Stomach (tissue), 8 donors: ENCODE measurements at regions not wholly inside any gene's neighbourhood (a gene's known extent, or its start where the extent isn't known, plus 50 kb on each side); places are given as distances from the start of the nearest gene placed in this dataset.

ENCODE experiments used
- DNase-seq, 2 donors: peaks; one replicate each; pipeline versions ENCODE4 v3.0.0 to v3.0.0-alpha.2; 2013 to 2019
- H3K27ac ChIP-seq, 5 donors: fragments of 200-600 bp in 4 of 5; sonication (generic) in 4 of 5; one replicate each; pipeline ENCODE4 v1.5.1; 2013 to 2019; ENCODE audit warnings: mild to moderate bottlenecking in 1 of 5, moderate library complexity in 1 of 5
- H3K27me3 ChIP-seq, 3 donors: fragments of 200-600 bp; sonication (generic); one replicate each; pipeline ENCODE4 v1.5.1; 2017 to 2019; ENCODE audit warnings: mixed run types in 1 of 3
- H3K36me3 ChIP-seq, 4 donors: fragments of 200-600 bp; sonication (generic); 1 replicate in 3 of 4; 2 replicates in 1 of 4; pipeline ENCODE4 v1.5.1; 2016 to 2019
- H3K4me1 ChIP-seq, 4 donors: fragments of 200-600 bp; sonication (generic); one replicate each; pipeline ENCODE4 v1.5.1; 2016 to 2019
- H3K4me3 ChIP-seq, 4 donors: fragments of 200-600 bp; sonication (generic) in 3 of 4; one replicate each; pipeline ENCODE4 v1.5.1; 2016 to 2019; ENCODE audit warnings: mild to moderate bottlenecking in 1 of 4
- H3K9me3 ChIP-seq, 4 donors: fragments of 200-600 bp; sonication (generic); one replicate each; pipeline ENCODE4 v1.5.1; 2016 to 2019
- CTCF ChIP-seq, 7 experiments: fragments of 450-650 bp in 4 of 7; fragments of 200-600 bp in 3 of 7; sonication (generic) in 3 of 7; IDR thresholded peaks; one replicate each; pipeline ENCODE4 v1.5.1; 2016 to 2019; ENCODE audit warnings: antibody characterized with exemption in 7 of 7, control low read depth in 2 of 7, mild to moderate bottlenecking in 1 of 7
- EP300 ChIP-seq: sonication (generic); formaldehyde crosslinking; IDR thresholded peaks from one replicate; pipeline ENCODE4 v1.6.1; 2017; ENCODE audit warnings: antibody characterized with exemption
- POLR2A ChIP-seq, 4 donors: fragments of 450-650 bp; IDR thresholded peaks; one replicate each; pipeline ENCODE4 v1.6.1; 2016; ENCODE audit warnings: antibody characterized with exemption in 4 of 4, control low read depth in 2 of 4, mild to moderate bottlenecking in 1 of 4, moderate library complexity in 1 of 4
- POLR2AphosphoS5 ChIP-seq, 3 donors: sonication (generic); formaldehyde crosslinking; IDR thresholded peaks; one replicate each; pipeline ENCODE4 v1.6.1; 2016; ENCODE audit warnings: antibody characterized with exemption in 3 of 3
- WGBS, 5 donors: extraction: QIAGEN DNeasy Blood & Tissue Kit in 3 of 5; methylation state at CpG; one replicate each; pipeline versions ENCODE4 v1.1.5 to v1.1.7; 2013 to 2018; 5-methylcytosine and 5-hydroxymethylcytosine counted together
- intact Hi-C: fragments of 100-400 bp; cut with DNase I; formaldehyde crosslinking; loops from one replicate; pipeline ENCODE4 v1.15.1; 2023; ENCODE audit warnings: low total_unique reads
- donor health status: healthy with polysubstance abuse.
- donor health status: Bipolar disorder and iron deficiency.
- donor health status: healthy.

GRCh38 chr21:22280851-22281250 is 1282.6 kb downstream of the NCAM2 start:
- no peaks in the 10 kb centered on the region for H3K36me3 ChIP-seq
- no peaks in the 10 kb centered on the region for H3K9me3 ChIP-seq
- no peak overlapping the region for H3K4me3 ChIP-seq
- TF ChIP-seq POLR2AphosphoS5 (IDR thresholded peaks at IDR 0.05) (no peak), POLR2A (IDR thresholded peaks at IDR 0.05) (no peak), CTCF (IDR thresholded peaks at IDR 0.05) (no peak)
- intact Hi-C loops: no loop called here
- no peaks in the 10 kb centered on the region for H3K27me3 ChIP-seq
- H3K4me1 ChIP-seq: no peaks in the 10 kb centered on the region
- H3K27ac ChIP-seq: no peak overlapping the region
- 60 to 74% (median 66%) methylated on average over 2 of the region's 2 CpGs for WGBS, 5 donors
- DNase-seq: no peak

DNA sequence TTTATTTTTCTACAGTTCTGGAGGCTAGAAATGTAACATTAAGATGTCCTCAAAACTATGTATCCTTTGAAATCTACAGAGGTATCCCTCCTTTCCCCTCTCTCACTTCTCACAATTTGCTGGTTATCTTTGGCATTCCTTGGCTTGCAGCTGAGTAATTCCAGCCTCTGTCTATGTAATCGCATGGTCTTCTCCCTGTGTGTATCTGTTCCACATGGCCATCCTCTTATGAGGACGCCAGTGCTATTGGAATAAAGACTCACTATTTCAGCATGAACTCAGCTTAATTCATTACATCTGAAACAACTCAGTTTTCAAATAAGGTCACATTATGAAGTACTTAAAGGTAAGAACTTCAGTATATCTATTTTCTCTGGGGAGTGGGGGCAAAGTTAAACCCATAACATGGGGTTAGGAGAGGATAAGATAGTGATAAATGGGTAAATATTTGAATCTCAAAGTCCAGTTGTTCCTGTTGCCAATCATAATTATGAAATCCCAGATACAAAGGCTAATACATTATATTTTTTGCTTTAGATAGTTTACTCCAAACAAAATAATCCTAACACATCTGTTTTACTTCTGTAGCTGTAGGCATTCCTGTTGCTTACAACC is 1290.8 kb downstream of the NCAM2 start:
- no peaks in the 10 kb centered on the region for H3K36me3 ChIP-seq
- H3K27ac ChIP-seq: no peak overlapping the region
- WGBS, 5 donors: 71 to 86% (median 86%) methylated on average over 2 of the region's 2 CpGs
- H3K4me1 ChIP-seq: no peaks in the 10 kb centered on the region
- no peak for DNase-seq
- TF ChIP-seq EP300: no peak
- peaks cover 0 to 21% (median 6%) of the 10 kb centered on the region in 4 donors for H3K9me3 ChIP-seq
- intact Hi-C loops: no loop called here
- no peaks in the 10 kb centered on the region for H3K27me3 ChIP-seq
- H3K4me3 ChIP-seq: no peak overlapping the region

- no peak for DNase-seq
- H3K27me3 ChIP-seq: no peaks in the 10 kb centered on the region
- H3K4me3 ChIP-seq: no peak overlapping the region
- no peaks in the 10 kb centered on the region for H3K36me3 ChIP-seq
- WGBS, 5 donors: 81 to 85% (median 83%) methylated on average over 3 of the region's 3 CpGs
- no peak overlapping the region for H3K27ac ChIP-seq
- no peak for TF ChIP-seq EP300
- no peak for TF ChIP-seq POLR2A (IDR thresholded peaks at IDR 0.05)
- TF ChIP-seq CTCF (IDR thresholded peaks at IDR 0.05): no peak
- TF ChIP-seq POLR2AphosphoS5 (IDR thresholded peaks at IDR 0.05): no peak
- peaks cover 0 to 17% (median 5%) of the 10 kb centered on the region in 4 donors for H3K9me3 ChIP-seq
- no peaks in the 10 kb centered on the region for H3K4me1 ChIP-seq
- intact Hi-C loops: no loop called here
These were observed 1293.9 kb downstream of the NCAM2 start for GRCh38 chr21:22292144-22292543.

DNA sequence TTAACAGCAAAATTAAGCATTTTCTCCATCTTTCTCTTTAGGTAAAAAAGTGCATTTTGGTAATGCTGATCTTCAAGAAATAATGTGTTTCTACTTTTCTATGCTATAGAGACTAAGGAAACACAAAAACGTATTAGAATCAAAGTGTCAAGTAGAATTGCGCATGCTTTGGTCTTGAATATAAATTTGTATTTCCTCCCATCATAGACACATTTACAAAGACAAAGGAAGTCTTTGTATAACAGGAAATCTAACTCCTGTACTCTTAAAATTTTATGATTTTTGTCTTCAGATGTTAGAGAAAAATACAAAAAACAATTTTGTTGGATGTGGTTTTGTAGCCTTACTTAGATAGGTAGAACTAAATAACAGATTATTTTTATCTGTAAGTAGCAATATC is 1299.4 kb downstream of the NCAM2 start:
- 54 to 79% (median 64%) methylated on average over 2 of the region's 2 CpGs for WGBS, 5 donors
- H3K4me3 ChIP-seq: no peak overlapping the region
- no peaks in the 10 kb centered on the region for H3K4me1 ChIP-seq
- TF ChIP-seq POLR2A (IDR thresholded peaks at IDR 0.05) (no peak), CTCF (IDR thresholded peaks at IDR 0.05) (no peak), EP300 (no peak), POLR2AphosphoS5 (IDR thresholded peaks at IDR 0.05) (no peak)
- no peaks in the 10 kb centered on the region for H3K27me3 ChIP-seq
- intact Hi-C loops: no loop called here
- no peak overlapping the region for H3K27ac ChIP-seq
- no peaks in the 10 kb centered on the region for H3K36me3 ChIP-seq
- peaks cover 0 to 13% (median 0%) of the 10 kb centered on the region in 4 donors for H3K9me3 ChIP-seq
- no peak for DNase-seq

GRCh38 chr21:22311741-22312462 is 1313.7 kb downstream of the NCAM2 start:
- TF ChIP-seq CTCF (IDR thresholded peaks at IDR 0.05): no peak
- no peak for TF ChIP-seq EP300
- no peak for TF ChIP-seq POLR2AphosphoS5 (IDR thresholded peaks at IDR 0.05)
- no peak for TF ChIP-seq POLR2A (IDR thresholded peaks at IDR 0.05)
- Histone ChIP-seq H3K27ac (no peak overlapping the region), H3K4me1 (no peaks in the 10 kb centered on the region), H3K9me3 (peaks cover 0 to 17% (median 6%) of the 10 kb centered on the region in 4 donors), H3K36me3 (no peaks in the 10 kb centered on the region), H3K27me3 (no peaks in the 10 kb centered on the region), H3K4me3 (no peak overlapping the region)
- DNase-seq: no peak
- WGBS, 5 donors: 66 to 79% (median 74%) methylated on average over 2 of the region's 2 CpGs
- intact Hi-C loops: no loop called here
